Loucy (cell line): ENCODE measurements at regions not wholly inside any gene's neighbourhood (a gene's known extent, or its start where the extent isn't known, plus 50 kb on each side); places are given as distances from the start of the nearest gene placed in this dataset.
"Not testable (repeated sequence)": the region's sequence is repeated elsewhere in the genome, so short reads cannot be mapped to it uniquely, and the experiment has no call there.

ENCODE experiments used
- H2AFZ ChIP-seq: fragments of 200-600 bp; sonication (generic); 2 replicates; pipeline ENCODE4 v1.6.0; 2016; ENCODE audit warnings: antibody characterized with exemption, mild to moderate bottlenecking, low read length, moderate library complexity
- H3F3A ChIP-seq: fragments of 200-600 bp; 2 replicates; pipeline ENCODE4 v1.6.0; 2016; ENCODE audit warnings: antibody characterized with exemption, low read depth, mild to moderate bottlenecking
- H3K27me3 ChIP-seq: fragments of 200-600 bp; sonication (generic); 2 replicates; pipeline ENCODE4 v1.6.1; 2014; ENCODE audit warnings: low read length, mild to moderate bottlenecking; ENCODE audit not compliant: insufficient read depth, poor library complexity, severe bottlenecking
- H3K36me3 ChIP-seq: fragments of 200-600 bp; sonication (generic); 2 replicates; pipeline ENCODE4 v1.6.1; 2016; ENCODE audit warnings: low read length; ENCODE audit not compliant: insufficient read depth
- H3K4me1 ChIP-seq: fragments of 200-600 bp; sonication (generic); 2 replicates; pipeline ENCODE4 v1.5.1; 2014; ENCODE audit warnings: low read length, mild to moderate bottlenecking; ENCODE audit not compliant: insufficient read depth, poor library complexity, severe bottlenecking
- H3K4me2 ChIP-seq: fragments of 200-600 bp; sonication (generic); 2 replicates; pipeline ENCODE4 v1.6.0; 2014; ENCODE audit warnings: antibody characterized with exemption, low read length, low read depth, mild to moderate bottlenecking; ENCODE audit not compliant: poor library complexity, severe bottlenecking
- H3K4me3 ChIP-seq: fragments of 200-600 bp; sonication (generic); 2 replicates; pipeline ENCODE4 v1.5.1; 2014; ENCODE audit warnings: low read length, mild to moderate bottlenecking, mixed read lengths; ENCODE audit not compliant: poor library complexity, severe bottlenecking
- H3K79me2 ChIP-seq: fragments of 200-600 bp; sonication (generic); 2 replicates; pipeline ENCODE4 v1.6.1; 2014; ENCODE audit warnings: low read length; ENCODE audit not compliant: insufficient read depth
- H3K9ac ChIP-seq: fragments of 200-600 bp; sonication (generic); 2 replicates; pipeline ENCODE4 v1.6.0; 2014; ENCODE audit warnings: mild to moderate bottlenecking, low read depth, low read length, moderate library complexity; ENCODE audit not compliant: poor library complexity, severe bottlenecking
- H3K9me2 ChIP-seq: fragments of 200-600 bp; sonication (generic); replicated peaks from 2 replicates; pipeline ENCODE4 v1.6.1; 2016; ENCODE audit warnings: low read depth, low read length, mixed read lengths
- H3K9me3 ChIP-seq: fragments of 200-600 bp; sonication (generic); 2 replicates; pipeline ENCODE4 v1.6.1; 2014; ENCODE audit warnings: mild to moderate bottlenecking, antibody characterized with exemption, low read length, low read depth; ENCODE audit not compliant: insufficient read depth
- H4K20me1 ChIP-seq: fragments of 200-600 bp; sonication (generic); 2 replicates; pipeline ENCODE4 v1.6.0; 2014; ENCODE audit warnings: antibody characterized with exemption, low read length, mild to moderate bottlenecking; ENCODE audit not compliant: insufficient read depth, poor library complexity, severe bottlenecking
- CTCF ChIP-seq: fragments of 200-600 bp; sonication (generic); conservative IDR thresholded peaks from 2 replicates; pipeline ENCODE4 v1.5.1; 2014; ENCODE audit warnings: mild to moderate bottlenecking, antibody characterized with exemption, low read length
- EZH2phosphoT487 ChIP-seq: fragments of 200-600 bp; IDR thresholded peaks from 2 replicates; pipeline ENCODE4 v1.6.1; 2018; ENCODE audit warnings: antibody characterized with exemption, mild to moderate bottlenecking, moderate library complexity, borderline replicate concordance

DNA sequence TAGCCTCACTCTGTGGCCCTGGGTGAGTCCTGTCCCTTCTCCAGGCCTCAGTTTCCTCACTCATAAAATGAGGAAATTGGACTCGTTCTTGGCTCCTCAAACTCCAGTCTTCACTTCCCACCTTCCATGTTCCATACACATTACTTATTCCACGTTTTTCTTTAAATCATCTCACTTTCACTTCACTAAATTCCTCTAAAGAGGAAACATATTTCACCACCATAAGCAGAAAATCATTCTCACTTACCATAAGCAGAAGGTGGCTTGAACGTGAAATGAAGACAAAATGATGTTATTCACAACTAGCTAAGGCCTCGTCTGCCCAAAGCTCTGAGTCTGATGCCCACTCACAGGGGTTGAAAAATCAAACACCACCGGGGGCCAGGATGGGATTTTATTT, 278.3 kb downstream of the ADGRD1 start:
- Histone ChIP-seq H3K4me3 (peak overlapping the region; percentile 12), H3K27me3 (no peaks in the 10 kb centered on the region), H3K4me1 (peaks cover 50% of the 10 kb centered on the region), H3K9me2 (no peaks in the 10 kb centered on the region), H3K4me2 (peak overlapping the region; percentile 84), H2AFZ (no peak overlapping the region), H3K36me3 (no peaks in the 10 kb centered on the region; the same call in 1 of the 2 replicates), H4K20me1 (no peaks in the 10 kb centered on the region), H3F3A (peaks cover 11% of the 10 kb centered on the region), H3K9ac (peak overlapping the region; percentile 91), H3K79me2 (peaks cover 6% of the 10 kb centered on the region; the same call in 1 of the 2 replicates), H3K9me3 (no peaks in the 10 kb centered on the region)
- no peak for TF ChIP-seq CTCF
- TF ChIP-seq EZH2phosphoT487, result no peak

GRCh38 chr12:131232872-131233271, 279.2 kb downstream of the ADGRD1 start:
- H3K9ac ChIP-seq, H3K4me2 ChIP-seq, H3K9me2 ChIP-seq, H4K20me1 ChIP-seq, H3K36me3 ChIP-seq, H3K79me2 ChIP-seq, H3K27me3 ChIP-seq, H3K9me3 ChIP-seq, H2AFZ ChIP-seq, H3K4me3 ChIP-seq: not testable (repeated sequence)
- Histone ChIP-seq H3K4me1 (peaks cover 44% of the 10 kb centered on the region), H3F3A (peaks cover 11% of the 10 kb centered on the region)

DNA sequence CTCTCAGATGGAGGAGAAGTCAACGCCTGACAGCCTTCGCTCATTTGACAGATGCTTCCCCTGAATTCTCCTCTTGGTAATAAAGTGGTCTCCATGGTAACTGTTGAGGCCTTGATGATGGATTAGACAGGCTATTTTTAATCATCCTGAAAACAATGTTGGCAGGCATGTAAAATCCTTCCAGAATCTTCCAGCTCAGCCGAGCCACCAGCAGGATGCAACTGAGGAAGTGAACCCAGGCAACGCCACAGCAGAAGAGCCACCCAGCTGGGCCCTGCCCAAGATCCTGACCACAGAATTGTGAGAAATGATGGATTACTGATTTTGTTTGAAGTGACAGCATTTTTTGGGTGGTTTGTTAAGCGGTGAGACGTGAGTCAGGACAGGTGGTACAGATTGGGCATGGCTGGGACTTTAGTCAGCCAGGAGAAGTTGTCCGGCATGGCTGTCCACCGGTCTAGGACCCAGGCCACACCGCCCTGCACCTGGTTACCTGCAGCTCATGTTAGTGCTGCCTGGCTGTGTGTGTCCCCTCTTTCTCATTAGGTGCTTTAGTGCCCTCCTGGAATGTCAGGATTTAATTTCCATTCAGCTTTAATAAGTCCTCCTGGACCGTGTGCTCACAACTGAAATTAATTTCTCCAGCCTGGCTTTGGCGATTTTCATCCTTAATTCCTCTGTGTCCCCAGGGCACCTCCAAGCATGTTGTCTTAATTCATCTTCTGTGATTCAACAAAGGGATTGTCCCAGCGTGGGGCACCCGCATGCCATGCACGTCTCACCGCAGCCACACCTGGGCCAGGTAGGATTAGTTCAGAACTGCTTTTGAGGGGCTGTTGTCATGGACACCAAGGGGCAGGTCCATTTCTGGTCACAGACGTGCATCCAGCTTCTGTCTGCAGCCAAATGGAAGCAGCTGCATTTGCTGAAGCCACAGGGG, 280.4 kb downstream of the ADGRD1 start:
- H3K79me2 ChIP-seq, H3K9ac ChIP-seq, H3K27me3 ChIP-seq, H3K4me2 ChIP-seq, H4K20me1 ChIP-seq, H3K4me3 ChIP-seq, H3K9me2 ChIP-seq, H3K36me3 ChIP-seq, H3K9me3 ChIP-seq, H2AFZ ChIP-seq: not testable (repeated sequence)
- Histone ChIP-seq H3K4me1 (peaks cover 34% of the 10 kb centered on the region), H3F3A (peaks cover 11% of the 10 kb centered on the region)

DNA sequence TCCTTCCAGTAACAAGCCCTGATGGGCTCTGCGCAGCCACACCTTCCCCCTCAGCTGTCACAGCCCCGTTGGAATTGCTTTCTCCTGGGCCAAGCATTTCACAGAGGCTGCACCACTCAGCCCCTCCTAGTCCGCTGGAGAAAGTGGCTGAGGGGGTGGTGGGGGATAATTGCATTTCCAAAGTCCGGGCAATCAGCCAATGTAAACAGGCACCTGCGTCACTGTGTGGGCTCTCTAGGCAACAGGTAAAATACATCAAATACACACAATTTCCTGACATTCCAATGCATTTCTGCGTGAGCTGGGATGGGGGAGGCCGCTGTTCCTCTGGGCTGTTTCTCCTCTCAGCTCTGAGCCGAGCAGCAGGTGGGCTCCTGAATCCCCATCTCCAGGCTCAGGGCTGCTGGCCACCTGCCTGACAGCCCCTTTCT, 281.1 kb downstream of the ADGRD1 start:
- not testable (repeated sequence) for H3K79me2 ChIP-seq, H3K27me3 ChIP-seq, H3K9me3 ChIP-seq, H2AFZ ChIP-seq, H3K36me3 ChIP-seq, H3K4me3 ChIP-seq, H3K9ac ChIP-seq, H3K9me2 ChIP-seq, H3K4me2 ChIP-seq, H3F3A ChIP-seq, H4K20me1 ChIP-seq
- peaks cover 30% of the 10 kb centered on the region for H3K4me1 ChIP-seq
